ENCODE measurements at regions not wholly inside any gene's neighbourhood (a gene's known extent, or its start where the extent isn't known, plus 50 kb on each side); places are given as distances from the start of the nearest gene placed in this dataset.

DNA sequence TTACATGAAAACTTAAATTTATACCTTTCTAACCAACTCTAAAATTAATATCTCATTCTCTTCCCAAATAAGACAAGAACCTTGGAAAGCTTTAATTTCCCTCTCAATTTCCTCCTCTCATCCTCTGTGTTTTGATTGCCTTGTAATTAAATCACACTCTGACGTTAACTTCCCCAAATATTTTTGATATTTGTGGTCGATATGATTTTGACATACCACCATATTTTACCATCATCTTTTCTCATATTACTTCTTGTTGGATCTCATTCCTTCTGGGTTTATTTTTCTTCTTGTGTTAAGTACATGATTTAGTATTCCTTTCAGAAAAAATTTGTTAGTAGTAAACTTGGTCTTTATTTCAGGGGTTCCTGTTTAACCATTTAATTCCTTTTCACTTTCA lies 69.6 kb downstream of the RDH14 start:
- no peaks in the 10 kb centered on the region for H3K4me1 ChIP-seq (ENCODE audit: control insufficient read depth in 2 of 2, insufficient read depth in 2 of 2, low read length in 1 of 2)

DNA sequence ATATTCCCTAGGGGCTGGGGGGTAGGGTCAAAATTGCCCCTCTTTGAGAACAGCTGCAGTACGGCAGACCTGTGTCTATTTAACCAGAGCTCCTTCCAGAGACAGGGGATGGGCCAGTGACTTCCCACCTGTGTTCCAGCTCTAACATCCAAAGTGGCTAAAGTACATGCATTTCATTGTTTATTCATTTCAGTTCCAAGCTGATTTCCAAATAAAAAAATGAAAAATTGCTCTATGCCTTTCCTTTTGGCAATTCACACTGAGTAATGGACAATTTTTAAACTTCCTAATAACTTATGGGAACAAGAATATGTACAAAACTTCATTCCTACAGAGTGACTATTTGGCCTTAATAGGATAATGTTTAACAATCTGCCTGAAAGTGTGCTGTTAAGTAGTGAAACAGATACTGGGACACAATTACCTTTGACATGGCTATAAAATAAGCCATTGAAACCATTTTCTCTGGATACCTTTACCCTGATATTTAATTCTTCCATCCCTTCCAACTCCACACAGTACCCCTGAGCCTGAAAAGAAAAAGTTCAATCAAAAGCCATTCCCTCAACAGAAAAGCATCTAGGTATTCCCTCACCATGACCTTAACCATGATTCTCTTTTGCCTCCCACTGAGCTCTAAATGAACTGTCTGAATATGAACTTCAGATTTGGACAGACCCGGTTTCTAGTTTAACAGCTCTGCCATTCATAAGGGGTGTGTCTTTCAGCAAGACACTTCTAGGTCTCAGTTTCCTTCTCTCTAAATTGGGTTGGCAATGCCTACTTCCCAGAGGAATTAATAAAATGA lies 73.1 kb downstream of the RDH14 start:
- Histone ChIP-seq H3K27me3 (ENCODE audit: control insufficient read depth in 1 of 2, insufficient read depth in 2 of 2, low read length in 2 of 2) (no peaks in the 10 kb centered on the region), H3K36me3 (ENCODE audit: control insufficient read depth in 2 of 2, insufficient read depth in 2 of 2, low read length in 1 of 2) (no peaks in the 10 kb centered on the region), H3K4me3 (ENCODE audit: low read depth in 1 of 2, low read length in 2 of 2) (no peak overlapping the region), H3K4me1 (ENCODE audit: control insufficient read depth in 2 of 2, insufficient read depth in 2 of 2, low read length in 1 of 2) (no peaks in the 10 kb centered on the region), H3K27ac (ENCODE audit: low read depth in 2 of 2, low read length in 1 of 2) (no peak overlapping the region), H3K9me3 (ENCODE audit: control insufficient read depth in 2 of 2, insufficient read depth in 1 of 2, low read depth in 1 of 2, low read length in 1 of 2) (no peaks in the 10 kb centered on the region)
- WGBS, 2 donors: 80 to 87% methylated on average over 2 of the region's 2 CpGs

More for the DNA sequence above, 69.6 kb downstream of the RDH14 start:
- Histone ChIP-seq H3K27me3 (ENCODE audit: control insufficient read depth in 1 of 2, insufficient read depth in 2 of 2, low read length in 2 of 2) (no peaks in the 10 kb centered on the region), H3K9me3 (ENCODE audit: control insufficient read depth in 2 of 2, insufficient read depth in 1 of 2, low read depth in 1 of 2, low read length in 1 of 2) (no peaks in the 10 kb centered on the region), H3K27ac (ENCODE audit: low read depth in 2 of 2, low read length in 1 of 2) (no peak overlapping the region), H3K36me3 (ENCODE audit: control insufficient read depth in 2 of 2, insufficient read depth in 2 of 2, low read length in 1 of 2) (no peaks in the 10 kb centered on the region), H3K4me3 (ENCODE audit: low read depth in 1 of 2, low read length in 2 of 2) (no peak overlapping the region)
- WGBS, 2 donors: 57 to 58% methylated on average over 2 of the region's 2 CpGs

DNA sequence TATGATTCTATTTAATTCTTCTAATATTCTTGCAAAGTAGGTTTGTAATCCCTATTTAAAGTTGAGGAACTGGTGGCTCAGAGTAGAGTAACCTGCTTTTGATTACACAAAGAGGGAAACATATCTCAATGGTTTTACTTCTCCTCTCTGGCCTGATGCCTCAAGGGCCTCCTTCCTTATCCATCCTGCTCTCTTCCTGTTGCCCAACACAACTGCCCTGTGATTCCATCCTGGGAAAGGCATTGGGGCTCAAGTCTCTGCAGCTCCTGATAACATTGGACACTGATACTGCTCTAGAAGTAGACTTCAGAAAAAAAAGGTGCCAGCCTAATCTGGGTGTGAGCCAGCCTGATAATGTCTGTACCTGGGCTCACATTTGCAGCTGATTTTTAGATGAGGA lies 75.8 kb downstream of the RDH14 start:
- Histone ChIP-seq H3K27me3 (ENCODE audit: control insufficient read depth in 1 of 2, insufficient read depth in 2 of 2, low read length in 2 of 2) (no peaks in the 10 kb centered on the region), H3K27ac (ENCODE audit: low read depth in 2 of 2, low read length in 1 of 2) (no peak overlapping the region)

GRCh38 chr2:18483896-18484295 lies 76.6 kb downstream of the RDH14 start:
- Histone ChIP-seq H3K4me3 (ENCODE audit: low read depth in 1 of 2, low read length in 2 of 2) (no peak overlapping the region), H3K4me1 (ENCODE audit: control insufficient read depth in 2 of 2, insufficient read depth in 2 of 2, low read length in 1 of 2) (no peaks in the 10 kb centered on the region), H3K9me3 (ENCODE audit: control insufficient read depth in 2 of 2, insufficient read depth in 1 of 2, low read depth in 1 of 2, low read length in 1 of 2) (no peaks in the 10 kb centered on the region), H3K36me3 (ENCODE audit: control insufficient read depth in 2 of 2, insufficient read depth in 2 of 2, low read length in 1 of 2) (no peaks in the 10 kb centered on the region), H3K27me3 (ENCODE audit: control insufficient read depth in 1 of 2, insufficient read depth in 2 of 2, low read length in 2 of 2) (no peaks in the 10 kb centered on the region), H3K27ac (ENCODE audit: low read depth in 2 of 2, low read length in 1 of 2) (no peak overlapping the region)
- 67 to 74% methylated on average over 3 of the region's 3 CpGs for WGBS, 2 donors

More for the DNA sequence above, 75.8 kb downstream of the RDH14 start:
- H3K4me3 ChIP-seq (ENCODE audit: low read depth in 1 of 2, low read length in 2 of 2): no peak overlapping the region
- H3K9me3 ChIP-seq (ENCODE audit: control insufficient read depth in 2 of 2, insufficient read depth in 1 of 2, low read depth in 1 of 2, low read length in 1 of 2): no peaks in the 10 kb centered on the region
- H3K36me3 ChIP-seq (ENCODE audit: control insufficient read depth in 2 of 2, insufficient read depth in 2 of 2, low read length in 1 of 2): no peaks in the 10 kb centered on the region
- H3K4me1 ChIP-seq (ENCODE audit: control insufficient read depth in 2 of 2, insufficient read depth in 2 of 2, low read length in 1 of 2): no peaks in the 10 kb centered on the region

- H3K27ac ChIP-seq (ENCODE audit: low read depth in 2 of 2, low read length in 1 of 2): no peak overlapping the region
- no peaks in the 10 kb centered on the region for H3K36me3 ChIP-seq (ENCODE audit: control insufficient read depth in 2 of 2, insufficient read depth in 2 of 2, low read length in 1 of 2)
- no peaks in the 10 kb centered on the region for H3K27me3 ChIP-seq (ENCODE audit: control insufficient read depth in 1 of 2, insufficient read depth in 2 of 2, low read length in 2 of 2)
- H3K9me3 ChIP-seq (ENCODE audit: control insufficient read depth in 2 of 2, insufficient read depth in 1 of 2, low read depth in 1 of 2, low read length in 1 of 2): no peaks in the 10 kb centered on the region
- no peaks in the 10 kb centered on the region for H3K4me1 ChIP-seq (ENCODE audit: control insufficient read depth in 2 of 2, insufficient read depth in 2 of 2, low read length in 1 of 2)
- H3K4me3 ChIP-seq (ENCODE audit: low read depth in 1 of 2, low read length in 2 of 2): no peak overlapping the region
Measured at GRCh38 chr2:18482666-18483065, 77.8 kb downstream of the RDH14 start.

DNA sequence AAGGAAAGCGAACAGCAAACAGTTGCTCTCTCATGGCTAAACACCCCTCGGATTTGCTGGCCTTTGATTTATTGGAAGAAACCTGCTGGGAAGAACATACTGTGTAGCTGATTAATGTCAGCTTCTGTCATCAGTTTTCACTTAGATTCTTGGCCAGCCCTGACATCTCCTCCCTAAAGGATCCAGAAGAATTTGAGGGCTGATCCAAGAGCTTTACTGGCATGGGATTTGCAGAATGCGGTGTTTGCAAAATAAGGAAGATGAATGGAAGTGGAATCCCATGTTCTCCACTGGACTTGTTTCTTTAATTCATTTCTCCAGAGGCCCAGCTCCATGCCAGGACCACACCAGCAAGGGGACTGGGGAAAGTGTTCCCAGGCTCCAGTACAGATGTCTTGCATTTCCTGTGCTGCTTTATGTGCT lies 80.5 kb downstream of the RDH14 start:
- H3K27ac ChIP-seq (ENCODE audit: low read depth in 2 of 2, low read length in 1 of 2): peak overlapping the region in 1 of 2 donors; percentile 18
- no peaks in the 10 kb centered on the region for H3K36me3 ChIP-seq (ENCODE audit: control insufficient read depth in 2 of 2, insufficient read depth in 2 of 2, low read length in 1 of 2)
- no peaks in the 10 kb centered on the region for H3K4me1 ChIP-seq (ENCODE audit: control insufficient read depth in 2 of 2, insufficient read depth in 2 of 2, low read length in 1 of 2)
- H3K27me3 ChIP-seq (ENCODE audit: control insufficient read depth in 1 of 2, insufficient read depth in 2 of 2, low read length in 2 of 2): no peaks in the 10 kb centered on the region
- 52 to 60% methylated on average over 3 of the region's 3 CpGs for WGBS, 2 donors
- H3K9me3 ChIP-seq (ENCODE audit: control insufficient read depth in 2 of 2, insufficient read depth in 1 of 2, low read depth in 1 of 2, low read length in 1 of 2): no peaks in the 10 kb centered on the region
- H3K4me3 ChIP-seq (ENCODE audit: low read depth in 1 of 2, low read length in 2 of 2): no peak overlapping the region

DNA sequence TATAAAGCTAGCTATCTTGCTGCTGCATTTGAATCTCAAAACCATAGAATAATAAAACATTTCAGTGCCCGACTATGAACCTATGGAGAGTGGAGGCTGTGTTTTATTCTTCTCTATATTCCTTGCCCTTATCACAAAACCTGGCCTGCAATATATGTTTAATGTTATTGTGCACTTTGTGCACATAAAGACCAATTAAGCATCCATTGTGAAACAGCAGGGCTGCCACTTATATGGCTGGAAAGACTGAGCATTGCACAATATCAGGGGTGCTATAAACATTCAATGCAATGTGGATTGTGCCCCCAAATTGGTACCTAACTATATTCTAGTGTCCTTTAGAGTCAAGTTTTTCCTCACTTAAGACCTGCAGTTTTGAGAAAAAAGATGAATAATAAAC lies 83.2 kb downstream of the RDH14 start:
- WGBS, 2 donors: 94% methylated on average over 1 of the region's 1 CpG
- no peaks in the 10 kb centered on the region for H3K9me3 ChIP-seq (ENCODE audit: control insufficient read depth in 2 of 2, insufficient read depth in 1 of 2, low read depth in 1 of 2, low read length in 1 of 2)
- no peaks in the 10 kb centered on the region for H3K36me3 ChIP-seq (ENCODE audit: control insufficient read depth in 2 of 2, insufficient read depth in 2 of 2, low read length in 1 of 2)
- H3K27ac ChIP-seq (ENCODE audit: low read depth in 2 of 2, low read length in 1 of 2): no peak overlapping the region
- H3K4me1 ChIP-seq (ENCODE audit: control insufficient read depth in 2 of 2, insufficient read depth in 2 of 2, low read length in 1 of 2): peaks cover 0 to 4% of the 10 kb centered on the region in 2 donors
- H3K27me3 ChIP-seq (ENCODE audit: control insufficient read depth in 1 of 2, insufficient read depth in 2 of 2, low read length in 2 of 2): no peaks in the 10 kb centered on the region
- H3K4me3 ChIP-seq (ENCODE audit: low read depth in 1 of 2, low read length in 2 of 2): no peak overlapping the region

DNA sequence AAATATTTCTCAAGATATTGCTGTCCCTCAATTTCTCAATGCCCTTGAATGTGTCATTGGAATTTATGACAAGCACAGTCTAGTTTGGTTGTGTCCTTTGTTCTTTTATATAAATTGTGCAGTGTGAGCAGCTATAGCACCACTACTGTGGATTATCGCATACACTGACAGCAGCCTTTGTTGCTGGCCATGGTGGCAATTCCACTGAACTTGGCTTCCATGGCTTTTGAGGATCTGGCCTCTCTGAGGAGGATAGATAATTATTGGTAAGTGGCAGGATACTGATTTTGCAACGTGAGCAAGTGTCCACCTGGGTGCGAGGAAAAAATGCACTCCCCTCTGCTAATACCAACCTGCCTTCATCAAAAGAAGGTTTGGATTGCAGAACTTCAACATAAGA lies 84.0 kb downstream of the RDH14 start:
- no peaks in the 10 kb centered on the region for H3K36me3 ChIP-seq (ENCODE audit: control insufficient read depth in 2 of 2, insufficient read depth in 2 of 2, low read length in 1 of 2)
- H3K27me3 ChIP-seq (ENCODE audit: control insufficient read depth in 1 of 2, insufficient read depth in 2 of 2, low read length in 2 of 2): no peaks in the 10 kb centered on the region
- H3K27ac ChIP-seq (ENCODE audit: low read depth in 2 of 2, low read length in 1 of 2): no peak overlapping the region
- H3K4me1 ChIP-seq (ENCODE audit: control insufficient read depth in 2 of 2, insufficient read depth in 2 of 2, low read length in 1 of 2): peaks cover 0 to 4% of the 10 kb centered on the region in 2 donors
- no peaks in the 10 kb centered on the region for H3K9me3 ChIP-seq (ENCODE audit: control insufficient read depth in 2 of 2, insufficient read depth in 1 of 2, low read depth in 1 of 2, low read length in 1 of 2)
- WGBS, 2 donors: 92 to 93% methylated on average over 3 of the region's 3 CpGs
- H3K4me3 ChIP-seq (ENCODE audit: low read depth in 1 of 2, low read length in 2 of 2): no peak overlapping the region

- no peaks in the 10 kb centered on the region for H3K9me3 ChIP-seq (ENCODE audit: control insufficient read depth in 2 of 2, insufficient read depth in 1 of 2, low read depth in 1 of 2, low read length in 1 of 2)
- no peak overlapping the region for H3K27ac ChIP-seq (ENCODE audit: low read depth in 2 of 2, low read length in 1 of 2)
- WGBS, 2 donors: 84 to 89% methylated on average over 2 of the region's 2 CpGs
Measured at GRCh38 chr2:18475884-18476283, 84.6 kb downstream of the RDH14 start.

DNA sequence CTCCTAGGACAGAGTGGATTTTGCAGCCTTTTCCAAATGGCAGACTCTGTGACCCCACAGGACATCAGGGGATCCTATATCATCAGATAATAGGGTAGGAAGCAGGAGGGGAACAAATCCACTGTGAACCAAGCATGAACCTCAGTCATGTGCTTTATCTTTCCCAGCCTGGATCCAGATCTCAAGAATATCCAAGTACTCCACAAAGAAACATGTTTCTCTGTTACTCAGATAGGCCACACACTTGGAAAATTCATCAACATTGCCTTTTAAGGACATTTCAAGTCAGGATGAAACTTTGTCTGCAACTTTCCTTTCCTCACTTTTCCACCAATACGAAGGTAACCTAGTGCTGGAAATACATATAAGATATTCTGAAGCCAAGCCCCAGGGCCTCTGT lies 85.8 kb downstream of the RDH14 start:
- Histone ChIP-seq H3K27ac (ENCODE audit: low read depth in 2 of 2, low read length in 1 of 2) (no peak overlapping the region), H3K4me1 (ENCODE audit: control insufficient read depth in 2 of 2, insufficient read depth in 2 of 2, low read length in 1 of 2) (peaks cover 0 to 4% of the 10 kb centered on the region in 2 donors), H3K36me3 (ENCODE audit: control insufficient read depth in 2 of 2, insufficient read depth in 2 of 2, low read length in 1 of 2) (no peaks in the 10 kb centered on the region), H3K27me3 (ENCODE audit: control insufficient read depth in 1 of 2, insufficient read depth in 2 of 2, low read length in 2 of 2) (no peaks in the 10 kb centered on the region), H3K9me3 (ENCODE audit: control insufficient read depth in 2 of 2, insufficient read depth in 1 of 2, low read depth in 1 of 2, low read length in 1 of 2) (no peaks in the 10 kb centered on the region), H3K4me3 (ENCODE audit: low read depth in 1 of 2, low read length in 2 of 2) (no peak overlapping the region)
- WGBS, 2 donors: 74 to 79% methylated on average over 1 of the region's 1 CpG

More at GRCh38 chr2:18475884-18476283, 84.6 kb downstream of the RDH14 start:
- Histone ChIP-seq H3K4me3 (ENCODE audit: low read depth in 1 of 2, low read length in 2 of 2) (no peak overlapping the region), H3K36me3 (ENCODE audit: control insufficient read depth in 2 of 2, insufficient read depth in 2 of 2, low read length in 1 of 2) (no peaks in the 10 kb centered on the region), H3K27me3 (ENCODE audit: control insufficient read depth in 1 of 2, insufficient read depth in 2 of 2, low read length in 2 of 2) (no peaks in the 10 kb centered on the region), H3K4me1 (ENCODE audit: control insufficient read depth in 2 of 2, insufficient read depth in 2 of 2, low read length in 1 of 2) (peaks cover 0 to 4% of the 10 kb centered on the region in 2 donors)
